Breast epithelium (tissue), 4 donors: ENCODE measurements at regions not wholly inside any gene's neighbourhood (a gene's known extent, or its start where the extent isn't known, plus 50 kb on each side); places are given as distances from the start of the nearest gene placed in this dataset.

ENCODE experiments used
- DNase-seq, 2 donors: peaks; one replicate each; pipeline ENCODE4 v3.0.0-alpha.2; 2019; ENCODE audit warnings: low spot score in 2 of 2
- H3K27ac ChIP-seq, 2 donors: fragments of 200-600 bp; sonication (generic) in 1 of 2; one replicate each; pipeline ENCODE4 v1.5.1; 2016 to 2019; ENCODE audit warnings: mild to moderate bottlenecking in 1 of 2
- H3K27me3 ChIP-seq, 2 donors: fragments of 200-600 bp; sonication (generic) in 1 of 2; one replicate each; pipeline versions ENCODE4 v1.5.1 to v1.6.0; 2017 to 2019; ENCODE audit warnings: control low read depth in 1 of 2, mild to moderate bottlenecking in 1 of 2
- H3K36me3 ChIP-seq: fragments of 200-600 bp; one replicate; pipeline ENCODE4 v1.5.1; 2019
- H3K4me1 ChIP-seq, 2 donors: fragments of 200-600 bp; sonication (generic); one replicate each; pipeline ENCODE4 v1.5.1; 2016 to 2019; ENCODE audit warnings: control low read depth in 1 of 2
- H3K4me3 ChIP-seq, 3 donors: fragments of 200-600 bp; sonication (generic); 1 replicate in 2 of 3; 2 replicates in 1 of 3; pipeline ENCODE4 v1.5.1; 2016 to 2019; ENCODE audit warnings: mild to moderate bottlenecking in 3 of 3, moderate library complexity in 2 of 3
- H3K9me3 ChIP-seq, 2 donors: fragments of 200-600 bp; sonication (generic) in 1 of 2; one replicate each; pipeline ENCODE4 v1.5.1; 2016 to 2019; ENCODE audit warnings: control low read depth in 1 of 2
- CTCF ChIP-seq, 3 donors: fragments of 450-650 bp; IDR thresholded peaks; one replicate each; pipeline ENCODE4 v1.5.1; 2016 to 2017; ENCODE audit warnings: antibody characterized with exemption in 3 of 3, mild to moderate bottlenecking in 3 of 3, moderate library complexity in 3 of 3
- POLR2A ChIP-seq: fragments of 450-650 bp; IDR thresholded peaks from one replicate; pipeline ENCODE4 v1.6.1; 2016; ENCODE audit warnings: antibody characterized with exemption, mild to moderate bottlenecking, moderate library complexity
- POLR2AphosphoS5 ChIP-seq, 3 donors: sonication (generic); formaldehyde crosslinking; IDR thresholded peaks; one replicate each; pipeline ENCODE4 v1.6.1; 2017; ENCODE audit warnings: antibody characterized with exemption in 3 of 3
- intact Hi-C: fragments of 100-400 bp; cut with DNase I; formaldehyde crosslinking; loops from one replicate; pipeline ENCODE4 v1.15.1; 2023; ENCODE audit warnings: low total_unique reads

- TF ChIP-seq POLR2A: no peak
- no peak for TF ChIP-seq POLR2AphosphoS5 (IDR thresholded peaks at IDR 0.05)
- no peak for TF ChIP-seq CTCF (IDR thresholded peaks at IDR 0.05)
- H3K4me3 ChIP-seq: no peak overlapping the region
- H3K27me3 ChIP-seq: no peaks in the 10 kb centered on the region
- no peaks in the 10 kb centered on the region for H3K36me3 ChIP-seq
- DNase-seq: no peak
- H3K4me1 ChIP-seq: no peaks in the 10 kb centered on the region
- H3K27ac ChIP-seq: no peak overlapping the region
- no peaks in the 10 kb centered on the region for H3K9me3 ChIP-seq
- intact Hi-C loops: no loop called here
These were observed 270.5 kb downstream of the BMP2 start for GRCh38 chr20:7038029-7038428.

- no peak for DNase-seq
- H3K9me3 ChIP-seq: no peaks in the 10 kb centered on the region
- H3K36me3 ChIP-seq: no peaks in the 10 kb centered on the region
- no peaks in the 10 kb centered on the region for H3K27me3 ChIP-seq
- H3K4me1 ChIP-seq: no peaks in the 10 kb centered on the region
- intact Hi-C loops: no loop called here
- H3K4me3 ChIP-seq: no peak overlapping the region
- no peak for TF ChIP-seq POLR2AphosphoS5 (IDR thresholded peaks at IDR 0.05)
- TF ChIP-seq CTCF (IDR thresholded peaks at IDR 0.05): no peak
- H3K27ac ChIP-seq: no peak overlapping the region
These were observed 290.1 kb downstream of the BMP2 start for GRCh38 chr20:7057611-7058010.

GRCh38 chr20:7078804-7079203 is 311.3 kb downstream of the BMP2 start:
- no peaks in the 10 kb centered on the region for H3K9me3 ChIP-seq
- intact Hi-C loops: no loop called here

GRCh38 chr20:7080472-7080871 is 313.0 kb downstream of the BMP2 start:
- H3K36me3 ChIP-seq: no peaks in the 10 kb centered on the region
- TF ChIP-seq POLR2A (no peak), POLR2AphosphoS5 (IDR thresholded peaks at IDR 0.05) (no peak), CTCF (IDR thresholded peaks at IDR 0.05) (no peak)
- H3K27ac ChIP-seq: no peak overlapping the region
- no peaks in the 10 kb centered on the region for H3K27me3 ChIP-seq
- DNase-seq: no peak
- intact Hi-C loops: no loop called here
- H3K9me3 ChIP-seq: no peaks in the 10 kb centered on the region
- H3K4me1 ChIP-seq: no peaks in the 10 kb centered on the region
- H3K4me3 ChIP-seq: no peak overlapping the region

More at GRCh38 chr20:7078804-7079203, 311.3 kb downstream of the BMP2 start:
- Histone ChIP-seq H3K4me1 (no peaks in the 10 kb centered on the region), H3K36me3 (no peaks in the 10 kb centered on the region), H3K27ac (no peak overlapping the region), H3K4me3 (no peak overlapping the region), H3K27me3 (no peaks in the 10 kb centered on the region)
- no peak for DNase-seq
- no peak for TF ChIP-seq POLR2A
- TF ChIP-seq CTCF (IDR thresholded peaks at IDR 0.05): no peak
- TF ChIP-seq POLR2AphosphoS5 (IDR thresholded peaks at IDR 0.05): no peak

GRCh38 chr20:7085467-7085866 is 318.0 kb downstream of the BMP2 start:
- Histone ChIP-seq H3K9me3 (no peaks in the 10 kb centered on the region), H3K4me1 (no peaks in the 10 kb centered on the region), H3K4me3 (no peak overlapping the region), H3K27ac (no peak overlapping the region), H3K36me3 (no peaks in the 10 kb centered on the region), H3K27me3 (no peaks in the 10 kb centered on the region)
- DNase-seq: no peak
- intact Hi-C loops: no loop called here
- TF ChIP-seq POLR2AphosphoS5 (IDR thresholded peaks at IDR 0.05) (no peak), POLR2A (no peak), CTCF (IDR thresholded peaks at IDR 0.05) (no peak)
